GM12872 (cell line): ENCODE measurements at regions not wholly inside any gene's neighbourhood (a gene's known extent, or its start where the extent isn't known, plus 50 kb on each side); places are given as distances from the start of the nearest gene placed in this dataset.

Source experiments
- TF ChIP-seq, protein P1 (sequence below): IDR thresholded peaks from 3 replicates; pipeline ENCODE4 v1.5.1; 2011; ENCODE audit warnings: low read depth, mild to moderate bottlenecking, low read length, moderate library complexity; ENCODE audit not compliant: insufficient read depth

DNA sequence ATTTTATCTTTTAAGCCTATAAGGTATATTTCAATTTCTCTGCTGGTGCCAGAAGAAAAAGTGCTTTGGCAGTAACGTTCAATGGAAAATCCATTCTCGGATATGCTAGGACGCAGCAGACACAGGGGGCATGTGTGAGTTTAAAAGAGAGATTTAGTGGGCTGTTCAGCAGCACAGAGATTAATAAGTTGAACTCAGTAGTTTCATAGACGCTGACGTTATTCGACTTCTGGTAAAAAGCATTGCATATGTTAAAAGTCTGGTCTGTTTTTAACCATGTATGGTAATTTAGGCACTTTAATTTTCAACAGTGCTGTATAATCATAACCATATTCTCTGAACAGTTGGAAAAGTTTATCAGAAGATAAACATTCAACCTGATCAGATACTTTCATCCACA, 99.6 kb downstream of the ATP6V1G3 start:
- TF ChIP-seq, protein P1, sequence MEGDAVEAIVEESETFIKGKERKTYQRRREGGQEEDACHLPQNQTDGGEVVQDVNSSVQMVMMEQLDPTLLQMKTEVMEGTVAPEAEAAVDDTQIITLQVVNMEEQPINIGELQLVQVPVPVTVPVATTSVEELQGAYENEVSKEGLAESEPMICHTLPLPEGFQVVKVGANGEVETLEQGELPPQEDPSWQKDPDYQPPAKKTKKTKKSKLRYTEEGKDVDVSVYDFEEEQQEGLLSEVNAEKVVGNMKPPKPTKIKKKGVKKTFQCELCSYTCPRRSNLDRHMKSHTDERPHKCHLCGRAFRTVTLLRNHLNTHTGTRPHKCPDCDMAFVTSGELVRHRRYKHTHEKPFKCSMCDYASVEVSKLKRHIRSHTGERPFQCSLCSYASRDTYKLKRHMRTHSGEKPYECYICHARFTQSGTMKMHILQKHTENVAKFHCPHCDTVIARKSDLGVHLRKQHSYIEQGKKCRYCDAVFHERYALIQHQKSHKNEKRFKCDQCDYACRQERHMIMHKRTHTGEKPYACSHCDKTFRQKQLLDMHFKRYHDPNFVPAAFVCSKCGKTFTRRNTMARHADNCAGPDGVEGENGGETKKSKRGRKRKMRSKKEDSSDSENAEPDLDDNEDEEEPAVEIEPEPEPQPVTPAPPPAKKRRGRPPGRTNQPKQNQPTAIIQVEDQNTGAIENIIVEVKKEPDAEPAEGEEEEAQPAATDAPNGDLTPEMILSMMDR: no peak

DNA sequence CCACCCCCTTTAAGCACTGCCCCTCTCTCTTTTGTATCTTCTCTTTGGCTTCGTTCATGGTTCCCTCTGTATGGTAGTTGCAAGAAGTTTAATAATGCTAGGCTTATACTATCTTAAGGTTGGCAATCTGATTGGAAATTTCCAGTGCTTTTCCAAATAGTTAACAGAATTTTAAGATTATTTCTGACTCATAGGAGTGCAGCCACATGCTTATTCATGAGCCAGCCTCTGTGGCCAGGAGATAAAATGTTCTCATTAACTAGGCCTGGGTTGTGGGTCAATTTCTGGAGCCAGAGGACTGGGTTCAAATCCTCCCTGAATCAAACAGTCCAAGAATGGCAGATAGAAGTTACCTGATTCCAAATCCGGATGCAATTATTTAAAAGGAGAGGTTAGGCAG, 103.1 kb downstream of the ATP6V1G3 start:
- TF ChIP-seq, protein P1: no peak

DNA sequence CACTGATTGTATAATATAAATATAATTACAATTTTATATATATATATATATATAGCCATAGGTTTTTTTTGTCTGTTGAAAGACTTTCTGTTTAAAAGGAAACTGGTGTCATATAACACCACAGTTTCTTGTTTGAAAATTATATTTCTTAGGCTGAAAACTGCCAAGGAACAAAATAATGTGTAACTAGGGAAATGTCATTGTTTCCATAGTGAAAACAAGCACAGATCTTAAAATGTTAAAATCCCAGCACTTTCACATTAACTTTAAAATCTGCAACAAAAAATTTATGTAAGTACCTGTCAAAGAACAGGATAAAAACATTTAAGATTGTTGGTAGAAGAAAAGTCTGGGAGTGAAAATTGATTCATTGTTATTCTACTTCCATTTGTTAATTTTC, 104.2 kb downstream of the ATP6V1G3 start:
- TF ChIP-seq, protein P1: no peak

DNA sequence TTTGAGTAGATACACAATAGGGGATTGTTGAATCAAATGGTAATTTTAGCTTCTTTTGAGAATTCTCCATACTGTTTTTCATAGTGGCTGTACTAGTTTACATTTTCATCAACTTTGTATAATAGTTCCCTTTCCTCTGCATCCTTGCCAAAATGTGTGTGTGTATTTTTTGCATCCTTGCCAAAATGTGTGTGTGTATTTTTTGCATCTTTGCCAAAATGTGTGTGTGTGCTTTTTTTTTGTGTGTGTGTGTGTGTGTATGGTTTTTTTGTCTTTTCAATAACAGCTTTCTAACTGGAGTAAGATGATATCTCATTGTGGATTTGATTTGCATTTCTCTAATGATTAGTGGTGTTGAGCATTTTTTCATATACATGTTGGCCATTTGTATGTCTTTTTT, 105.4 kb downstream of the ATP6V1G3 start:
- TF ChIP-seq, protein P1: no peak

DNA sequence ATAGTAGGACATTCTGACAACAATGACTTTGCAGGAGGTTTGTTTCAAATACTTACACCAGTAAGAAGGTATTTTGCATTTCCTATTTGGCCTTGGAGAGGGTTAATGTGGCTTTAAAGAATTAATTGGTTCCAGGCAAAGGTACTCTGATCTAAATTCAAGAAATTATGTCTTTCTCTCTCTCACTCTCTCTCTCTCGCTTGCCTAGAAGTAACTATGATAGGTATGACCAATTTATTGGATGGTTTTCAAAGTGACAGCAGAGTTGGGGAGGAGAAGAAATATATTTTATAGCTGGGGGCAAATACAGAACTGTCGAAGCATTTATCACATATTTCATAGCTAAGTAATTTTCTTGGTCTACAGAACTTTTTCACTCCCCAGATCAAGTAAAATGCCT, 116.0 kb downstream of the ATP6V1G3 start:
- TF ChIP-seq, protein P1: no peak

DNA sequence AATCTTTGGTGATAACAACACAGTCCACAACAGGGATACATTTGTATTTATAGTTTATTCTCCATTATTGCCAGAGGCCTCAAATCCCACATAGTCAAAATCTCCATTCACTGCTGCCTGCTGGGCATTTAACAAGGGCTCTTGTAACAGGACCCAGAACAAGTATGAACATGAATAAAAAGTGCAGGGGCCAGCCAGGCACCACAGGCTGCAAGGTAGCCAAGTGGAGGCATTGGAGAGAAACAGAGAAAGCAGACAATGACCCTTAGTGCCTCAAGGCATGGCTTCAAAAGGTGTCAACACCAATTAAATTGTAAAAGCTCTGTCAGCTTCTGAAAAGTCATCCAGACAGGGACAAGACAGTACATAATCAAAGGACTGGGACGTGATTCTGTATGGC, 116.8 kb downstream of the ATP6V1G3 start:
- TF ChIP-seq, protein P1: no peak

DNA sequence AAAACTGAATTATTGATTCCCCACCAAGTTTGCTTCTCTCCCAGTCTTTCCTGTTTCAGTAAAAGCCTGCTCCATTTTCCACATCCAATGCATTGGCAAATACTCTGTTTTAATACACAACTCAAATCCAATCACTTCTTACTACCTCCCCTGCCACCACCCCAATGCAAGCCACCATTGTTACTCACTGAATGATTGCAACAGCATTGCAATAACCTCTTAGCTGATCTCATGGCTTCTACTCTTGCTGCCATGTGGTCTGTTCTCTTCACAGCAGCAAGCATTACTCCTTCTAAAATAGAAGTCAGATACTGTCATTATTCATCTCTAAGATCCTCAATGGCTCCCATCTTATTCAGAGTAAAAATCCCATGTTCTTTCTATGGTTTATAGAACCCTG, 123.4 kb downstream of the ATP6V1G3 start:
- TF ChIP-seq, protein P1: no peak

DNA sequence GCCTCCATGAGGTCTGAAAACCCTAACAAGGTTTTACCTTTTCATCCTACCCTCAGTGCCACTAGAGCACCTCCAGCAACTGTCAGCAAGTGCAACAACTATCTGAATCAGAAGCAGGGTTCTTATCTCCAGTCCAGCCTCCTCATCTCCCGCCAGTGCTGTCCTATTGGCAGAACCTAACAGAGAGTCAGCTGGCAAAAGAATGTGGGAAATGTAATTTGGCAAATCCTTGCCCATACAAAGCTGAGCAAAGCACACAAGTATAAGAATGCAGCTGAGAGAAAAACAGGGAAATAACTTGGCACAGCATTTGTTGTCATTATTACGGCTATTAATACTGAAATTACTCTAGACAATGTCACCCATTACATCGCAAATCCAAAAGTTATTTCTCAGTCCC, 124.2 kb downstream of the ATP6V1G3 start:
- TF ChIP-seq, protein P1: no peak
